Neutrophil (primary cell): ENCODE measurements at regions not wholly inside any gene's neighbourhood (a gene's known extent, or its start where the extent isn't known, plus 50 kb on each side); places are given as distances from the start of the nearest gene placed in this dataset.

Experiments
- H3K27ac ChIP-seq: fragments of 200-600 bp; sonication (generic); 2 replicates; pipeline ENCODE4 v1.5.1; 2016; ENCODE audit warnings: mild to moderate bottlenecking, moderate library complexity
- H3K27me3 ChIP-seq: fragments of 200-600 bp; sonication (generic); 2 replicates; pipeline ENCODE4 v1.6.0; 2016; ENCODE audit warnings: mild to moderate bottlenecking
- H3K36me3 ChIP-seq: fragments of 200-600 bp; sonication (generic); 2 replicates; pipeline ENCODE4 v1.5.1; 2017
- H3K4me1 ChIP-seq, 2 experiments: fragments of 200-600 bp in 1 of 2; sonication (generic) in 1 of 2; 1 replicate in 1 of 2; 2 replicates in 1 of 2; pipeline versions ENCODE4 v1.5.1 to v1.6.1; 2013 to 2016; ENCODE audit warnings: low read depth in 1 of 2, low read length in 1 of 2, mild to moderate bottlenecking in 1 of 2, moderate library complexity in 1 of 2; ENCODE audit not compliant: control insufficient read depth in 1 of 2, insufficient read depth in 1 of 2
- H3K4me3 ChIP-seq, 2 experiments: fragments of 200-600 bp in 1 of 2; sonication (generic) in 1 of 2; 1 replicate in 1 of 2; 2 replicates in 1 of 2; pipeline ENCODE4 v1.5.1; 2013 to 2016; ENCODE audit warnings: low read depth in 1 of 2, low read length in 1 of 2, mild to moderate bottlenecking in 1 of 2, moderate library complexity in 1 of 2
- H3K9me3 ChIP-seq: fragments of 200-600 bp; sonication (generic); 2 replicates; pipeline ENCODE4 v1.5.1; 2016
- CTCF ChIP-seq: fragments of 200-600 bp; sonication (generic); IDR thresholded peaks from 2 replicates; pipeline ENCODE4 v1.5.1; 2016; ENCODE audit warnings: antibody characterized with exemption

- H3K36me3 ChIP-seq, result no peaks in the 10 kb centered on the region
- no peak overlapping the region for H3K27ac ChIP-seq
- no peaks in the 10 kb centered on the region for H3K27me3 ChIP-seq
- H3K4me1 ChIP-seq, result no peaks in the 10 kb centered on the region
- H3K4me3 ChIP-seq, result no peak overlapping the region
- no peak for TF ChIP-seq CTCF
- no peaks in the 10 kb centered on the region for H3K9me3 ChIP-seq
Observed at GRCh38 chr17:69801368-69801767, 273.7 kb upstream of the KCNJ16 start.

- Histone ChIP-seq H3K36me3 (no peaks in the 10 kb centered on the region), H3K4me3 (no peak overlapping the region)
Observed at GRCh38 chr17:69802045-69802740, 272.8 kb upstream of the KCNJ16 start.

GRCh38 chr17:69809331-69809730 lies 265.7 kb upstream of the KCNJ16 start:
- no peaks in the 10 kb centered on the region for H3K9me3 ChIP-seq
- no peaks in the 10 kb centered on the region for H3K27me3 ChIP-seq
- no peak for TF ChIP-seq CTCF
- no peak overlapping the region for H3K4me3 ChIP-seq
- H3K4me1 ChIP-seq, result no peaks in the 10 kb centered on the region
- H3K27ac ChIP-seq, result no peak overlapping the region
- no peaks in the 10 kb centered on the region for H3K36me3 ChIP-seq

More at GRCh38 chr17:69802045-69802740, 272.8 kb upstream of the KCNJ16 start:
- TF ChIP-seq CTCF, result no peak
- no peak overlapping the region for H3K27ac ChIP-seq
- H3K9me3 ChIP-seq, result no peaks in the 10 kb centered on the region
- H3K4me1 ChIP-seq, result no peaks in the 10 kb centered on the region
- no peaks in the 10 kb centered on the region for H3K27me3 ChIP-seq

- H3K27me3 ChIP-seq, result no peaks in the 10 kb centered on the region
- H3K4me3 ChIP-seq, result no peak overlapping the region
- no peaks in the 10 kb centered on the region for H3K9me3 ChIP-seq
- H3K36me3 ChIP-seq, result no peaks in the 10 kb centered on the region
- TF ChIP-seq CTCF, result no peak
- H3K27ac ChIP-seq, result no peak overlapping the region
- H3K4me1 ChIP-seq, result no peaks in the 10 kb centered on the region
Observed at GRCh38 chr17:69810326-69810965, 264.6 kb upstream of the KCNJ16 start.

- Histone ChIP-seq H3K27me3 (no peaks in the 10 kb centered on the region), H3K36me3 (no peaks in the 10 kb centered on the region), H3K9me3 (no peaks in the 10 kb centered on the region), H3K27ac (no peak overlapping the region), H3K4me1 (no peaks in the 10 kb centered on the region), H3K4me3 (no peak overlapping the region)
- TF ChIP-seq CTCF, result no peak
Observed at GRCh38 chr17:69812240-69812837, 262.7 kb upstream of the KCNJ16 start.
